Fibroblast of skin of back (primary cell): ENCODE measurements at regions not wholly inside any gene's neighbourhood (a gene's known extent, or its start where the extent isn't known, plus 50 kb on each side); places are given as distances from the start of the nearest gene placed in this dataset.
"Not testable (repeated sequence)": the region's sequence is repeated elsewhere in the genome, so short reads cannot be mapped to it uniquely, and the experiment has no call there.

Experiments used
- DNase-seq: peaks from one replicate; pipeline ENCODE4 v3.0.0-alpha.2; 2013

DNA sequence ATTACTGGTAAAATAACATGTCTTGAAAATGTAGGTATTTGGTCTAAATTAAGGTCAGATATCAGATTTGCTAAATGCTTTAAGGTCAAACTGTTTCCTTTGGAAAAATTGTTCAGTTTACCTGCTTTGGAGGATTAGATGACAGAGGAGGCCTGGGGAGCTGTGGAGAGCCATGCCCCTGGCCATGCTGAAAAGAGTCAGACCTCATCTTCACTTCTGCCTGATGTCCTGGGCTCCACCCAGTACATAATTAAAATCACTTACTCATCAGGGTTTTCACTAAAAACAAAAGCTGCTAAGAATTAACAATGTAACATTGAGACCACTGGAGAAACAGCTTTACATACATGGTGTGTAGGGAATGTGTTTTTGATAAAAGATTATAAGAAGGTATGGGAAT, 60.8 kb upstream of the UNC93A start:
- DNase-seq = no peak

DNA sequence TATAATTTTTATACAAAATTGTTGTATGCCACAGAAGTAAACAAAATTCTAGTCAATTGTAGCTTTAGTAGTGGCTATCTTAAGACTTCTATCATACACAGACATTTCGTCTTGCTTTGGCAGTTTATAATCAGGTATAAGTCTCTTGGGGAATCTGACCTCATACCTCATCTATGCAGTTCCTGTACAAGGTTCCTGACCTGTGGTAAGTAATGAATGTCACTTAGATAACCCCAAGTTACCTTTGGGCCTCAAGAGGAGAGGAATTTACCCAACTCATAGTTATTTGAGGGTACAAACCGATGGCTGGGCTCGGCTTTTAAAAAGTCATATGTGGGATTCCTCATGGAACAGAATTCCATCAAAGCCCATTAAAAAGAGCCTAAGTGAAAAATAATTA, 58.8 kb upstream of the UNC93A start:
- no peak for DNase-seq

DNA sequence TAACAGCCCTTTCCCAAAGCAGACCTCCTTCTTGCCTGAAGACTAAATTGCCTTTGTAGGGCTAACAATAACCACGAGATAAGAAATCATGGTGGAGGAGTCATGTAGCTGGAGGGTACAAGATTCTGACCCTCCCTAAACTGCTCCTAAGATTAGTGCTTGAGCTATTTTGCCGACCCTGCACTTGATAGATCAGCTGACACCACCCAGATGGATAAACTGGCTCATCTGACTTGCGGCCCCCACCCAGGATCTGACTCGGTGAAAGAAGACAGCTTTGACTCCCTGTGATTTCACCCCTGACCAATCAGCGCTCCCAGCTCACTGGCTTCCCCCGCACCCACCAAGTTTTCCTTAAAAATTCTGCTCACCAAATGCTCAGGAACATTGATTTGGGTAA, 57.6 kb upstream of the UNC93A start:
- DNase-seq = no peak

GRCh38 chr6:167234576-167234975, 56.5 kb upstream of the UNC93A start:
- not testable (repeated sequence) for DNase-seq

- DNase-seq = no peak
Observed at GRCh38 chr6:167235005-167235404, 56.1 kb upstream of the UNC93A start.

GRCh38 chr6:167235421-167236238, 55.5 kb upstream of the UNC93A start:
- DNase-seq = no peak

DNA sequence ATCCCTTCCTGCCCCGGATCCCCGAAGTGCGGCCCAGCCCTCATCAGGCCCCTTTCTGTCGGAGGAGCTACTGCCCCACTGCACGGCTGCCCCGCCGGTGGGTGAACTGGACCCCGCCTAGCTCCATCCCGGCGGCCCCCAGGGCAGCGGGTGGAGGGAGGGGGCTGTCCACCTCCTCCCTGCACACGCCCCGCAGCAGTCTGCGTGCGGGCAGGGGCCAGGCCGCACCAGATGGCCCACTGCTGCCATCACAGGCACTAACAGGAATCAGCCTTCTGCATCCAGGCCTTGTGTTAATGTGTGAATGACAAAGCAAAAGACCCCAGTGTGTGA, 54.9 kb upstream of the UNC93A start:
- DNase-seq = no peak

GRCh38 chr6:167237438-167238145, 53.5 kb upstream of the UNC93A start:
- no peak for DNase-seq

DNA sequence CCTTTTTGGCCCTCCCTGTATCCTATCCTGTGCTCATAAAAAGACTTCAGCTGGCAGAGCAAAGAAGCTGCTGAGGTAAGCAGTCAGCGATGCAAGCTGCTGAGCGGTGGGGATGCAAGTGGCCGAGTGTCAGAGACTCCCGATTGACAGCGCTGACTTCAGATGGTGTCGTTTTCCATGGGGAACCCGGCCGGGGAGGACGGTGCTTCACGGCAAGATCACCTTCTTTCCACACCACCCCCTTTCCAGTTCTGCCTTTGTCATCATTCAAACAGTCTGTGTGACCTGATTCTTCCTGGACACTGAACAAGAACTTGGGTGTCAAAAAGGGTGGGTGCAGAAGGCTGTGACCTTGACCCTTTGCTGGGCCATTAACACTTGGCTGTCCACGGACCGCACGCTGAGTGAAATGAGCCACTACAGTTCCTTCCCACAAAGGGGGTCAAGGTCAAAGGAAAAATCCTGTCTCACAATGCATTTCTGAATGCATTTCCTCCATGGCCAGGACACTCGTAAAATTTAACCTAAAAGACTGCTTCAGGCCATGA, 52.9 kb upstream of the UNC93A start:
- DNase-seq = no peak

DNA sequence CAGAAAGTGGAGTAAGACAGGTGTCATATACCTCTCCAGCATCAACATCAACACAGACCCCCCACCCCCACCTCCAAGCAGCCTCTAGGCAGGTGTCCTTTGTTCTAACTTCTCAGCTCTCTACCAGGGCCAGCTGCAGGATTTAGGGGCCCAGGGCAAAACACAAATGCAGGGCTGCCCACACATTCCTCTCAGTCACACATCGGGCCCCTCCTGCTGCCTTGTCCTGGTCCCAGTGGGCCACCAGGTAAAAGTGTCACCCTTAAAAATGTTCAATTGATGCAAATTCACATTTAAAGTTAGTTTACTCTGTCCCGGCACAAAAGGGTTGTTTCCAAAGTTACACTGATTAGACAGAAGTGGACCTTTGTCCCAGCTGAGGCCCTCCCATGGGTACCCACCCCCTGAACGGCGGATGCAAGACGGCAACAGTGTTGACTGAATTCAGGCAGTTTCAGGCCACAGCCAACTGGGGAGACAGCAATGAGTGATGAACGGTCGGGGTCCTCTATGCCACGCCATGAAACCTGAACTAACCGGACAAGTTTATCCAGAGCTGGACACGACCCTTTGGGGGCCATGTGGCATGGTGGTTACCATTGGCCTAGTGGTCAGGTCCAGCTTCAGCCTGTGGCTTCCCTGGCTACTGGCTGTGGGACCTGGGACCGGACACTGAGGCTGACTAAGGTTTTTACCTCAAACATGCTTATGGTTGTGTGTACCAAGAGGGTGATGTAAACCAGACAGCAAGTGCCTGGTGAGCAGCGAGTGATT, 52.2 kb upstream of the UNC93A start:
- DNase-seq = no peak

DNA sequence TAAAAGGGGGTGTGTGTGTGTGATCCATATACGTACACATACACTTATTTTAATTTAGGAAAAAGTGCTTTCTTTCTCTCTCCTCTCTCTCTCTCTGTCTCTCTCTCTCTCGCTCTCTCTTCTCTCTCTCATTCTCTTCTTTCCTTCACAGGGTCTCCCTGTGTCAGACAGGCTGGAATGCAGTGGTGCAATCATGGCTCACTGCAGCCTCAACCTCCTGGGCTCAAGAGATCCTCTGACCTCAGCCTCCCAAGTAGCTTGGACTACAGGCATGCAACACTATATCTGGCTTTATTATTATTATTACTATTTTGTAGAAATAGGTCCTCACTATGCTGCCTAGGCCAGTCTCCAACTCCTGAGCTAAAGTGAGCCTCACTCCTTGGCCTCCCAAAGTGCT, 51.6 kb upstream of the UNC93A start:
- DNase-seq = not testable (repeated sequence)

GRCh38 chr6:167240034-167240541, 51.0 kb upstream of the UNC93A start:
- DNase-seq = no peak
